HUES48 (cell line): ENCODE measurements at regions not wholly inside any gene's neighbourhood (a gene's known extent, or its start where the extent isn't known, plus 50 kb on each side); places are given as distances from the start of the nearest gene placed in this dataset.
A peak's percentile ranks its signal among the peaks of the same experiment; 100 is the strongest.
"Not testable (repeated sequence)": the region's sequence is repeated elsewhere in the genome, so short reads cannot be mapped to it uniquely, and the experiment has no call there.

Experiments
- H3K27ac ChIP-seq: one replicate; pipeline ENCODE4 v1.7.0; 2013; ENCODE audit warnings: low read depth, low read length, inconsistent platforms
- H3K27me3 ChIP-seq: 2 replicates; pipeline ENCODE4 v1.6.1; 2013; ENCODE audit warnings: mild to moderate bottlenecking, low read length; ENCODE audit not compliant: control insufficient read depth, insufficient read depth
- H3K36me3 ChIP-seq: 2 replicates; pipeline ENCODE4 v1.6.1; 2013; ENCODE audit warnings: low read length; ENCODE audit not compliant: control insufficient read depth, insufficient read depth
- H3K4me1 ChIP-seq: 2 replicates; pipeline ENCODE4 v1.6.1; 2013; ENCODE audit warnings: mild to moderate bottlenecking, low read length; ENCODE audit not compliant: control insufficient read depth, insufficient read depth
- H3K4me3 ChIP-seq: 2 replicates; pipeline ENCODE4 v1.5.1; 2013; ENCODE audit warnings: mild to moderate bottlenecking, low read depth, low read length
- H3K9ac ChIP-seq: 2 replicates; pipeline ENCODE4 v1.6.1; 2013; ENCODE audit warnings: mild to moderate bottlenecking, low read depth, low read length, moderate library complexity
- H3K9me3 ChIP-seq: 2 replicates; pipeline ENCODE4 v1.6.1; 2013; ENCODE audit warnings: low read length; ENCODE audit not compliant: control insufficient read depth, insufficient read depth

DNA sequence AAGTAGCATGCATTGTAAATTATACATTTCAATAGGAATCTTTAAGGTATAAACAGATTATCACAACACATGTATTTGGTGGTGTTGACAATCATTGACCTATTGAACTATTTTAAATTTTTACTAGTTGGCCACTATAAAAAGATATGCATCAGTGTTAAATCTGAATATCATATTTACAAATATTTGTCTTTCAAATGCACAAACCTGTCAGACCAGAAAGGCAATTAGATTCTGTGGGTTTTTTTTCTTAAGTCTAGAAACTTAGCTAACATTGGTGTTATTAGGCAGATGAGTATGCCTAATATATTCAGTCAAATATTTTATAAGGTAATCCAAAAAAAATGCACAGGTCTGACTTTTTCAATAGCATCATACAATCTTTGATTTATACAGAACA lies 241.4 kb upstream of the DGKB start:
- no peak overlapping the region for H3K4me3 ChIP-seq
- no peak overlapping the region for H3K27ac ChIP-seq
- no peaks in the 10 kb centered on the region for H3K36me3 ChIP-seq
- no peak overlapping the region for H3K9ac ChIP-seq
- peaks cover 5% of the 10 kb centered on the region; the same call in 1 of the 2 replicates for H3K9me3 ChIP-seq
- 0 out of 2 replicates have a peak, but pooled peaks cover 2% of the 10 kb centered on the region for H3K4me1 ChIP-seq
- no peaks in the 10 kb centered on the region for H3K27me3 ChIP-seq

DNA sequence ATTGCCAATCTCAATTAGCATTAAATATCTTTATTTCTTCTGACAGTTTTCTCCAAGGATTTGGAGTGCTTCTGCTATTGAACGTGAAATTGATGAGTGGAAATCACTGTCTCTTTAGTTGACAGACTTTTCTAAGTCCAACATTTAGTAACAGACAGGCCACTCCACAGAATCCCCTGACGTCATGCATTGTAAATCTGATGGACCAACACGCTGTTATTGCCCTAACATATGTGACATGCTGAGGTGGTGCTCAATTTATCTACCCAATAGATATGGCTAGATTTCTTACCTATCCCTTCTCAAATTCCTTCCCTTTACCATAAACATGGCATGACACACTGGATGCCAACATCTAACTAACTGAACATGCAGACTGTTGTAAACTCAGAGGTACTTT lies 240.6 kb upstream of the DGKB start:
- Histone ChIP-seq H3K36me3 (no peaks in the 10 kb centered on the region), H3K9me3 (peaks cover 5% of the 10 kb centered on the region; the same call in 1 of the 2 replicates), H3K9ac (no peak overlapping the region), H3K27ac (no peak overlapping the region), H3K27me3 (no peaks in the 10 kb centered on the region), H3K4me3 (no peak overlapping the region), H3K4me1 (0 out of 2 replicates have a peak, but pooled peaks cover 2% of the 10 kb centered on the region)

DNA sequence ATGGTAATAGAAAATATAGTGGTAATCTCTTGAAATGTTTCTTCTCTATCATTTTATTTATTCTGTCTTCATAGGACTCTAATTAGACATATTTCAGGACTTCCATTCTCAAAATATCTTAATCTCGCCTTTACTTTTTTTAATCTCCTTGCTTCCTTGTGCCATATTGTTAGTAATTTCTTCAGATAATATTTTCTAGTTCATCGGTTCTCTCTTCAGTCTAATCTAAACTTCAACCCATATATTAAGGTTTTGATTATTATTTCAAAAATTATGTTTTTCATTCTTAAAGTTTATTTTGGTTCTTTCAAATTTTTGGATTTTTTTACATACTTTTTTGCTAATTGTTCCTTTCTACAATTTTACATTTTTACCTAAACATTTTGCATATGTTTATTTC lies 237.9 kb upstream of the DGKB start:
- Histone ChIP-seq H3K27me3 (no peaks in the 10 kb centered on the region), H3K36me3 (no peaks in the 10 kb centered on the region), H3K9me3 (no peaks in the 10 kb centered on the region), H3K4me1 (0 out of 2 replicates have a peak, but pooled peaks cover 2% of the 10 kb centered on the region), H3K27ac (no peak overlapping the region), H3K4me3 (no peak overlapping the region), H3K9ac (no peak overlapping the region)

DNA sequence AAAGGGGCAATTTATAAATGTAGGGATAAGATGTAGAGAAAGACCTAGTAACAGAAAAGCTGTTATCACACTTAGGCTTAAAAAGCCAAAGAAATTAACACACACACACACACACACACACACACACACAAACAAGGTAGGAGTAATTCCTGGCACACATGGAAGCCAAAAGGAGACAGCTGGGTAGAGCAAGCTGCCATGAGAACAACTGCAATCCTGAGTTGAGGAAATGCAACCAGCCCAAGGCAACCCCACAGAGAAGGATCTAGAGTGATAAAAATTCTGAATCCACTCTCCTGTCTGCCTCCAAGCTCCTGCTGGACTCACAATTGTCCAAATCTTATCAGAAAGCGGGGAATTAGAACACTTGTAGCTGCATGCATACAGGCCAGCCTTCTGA lies 229.1 kb upstream of the DGKB start:
- H3K27ac ChIP-seq = no peak overlapping the region
- H3K9me3 ChIP-seq = no peaks in the 10 kb centered on the region
- H3K9ac ChIP-seq = no peak overlapping the region
- no peak overlapping the region for H3K4me3 ChIP-seq
- H3K4me1 ChIP-seq = no peaks in the 10 kb centered on the region
- H3K36me3 ChIP-seq = no peaks in the 10 kb centered on the region
- H3K27me3 ChIP-seq = no peaks in the 10 kb centered on the region

DNA sequence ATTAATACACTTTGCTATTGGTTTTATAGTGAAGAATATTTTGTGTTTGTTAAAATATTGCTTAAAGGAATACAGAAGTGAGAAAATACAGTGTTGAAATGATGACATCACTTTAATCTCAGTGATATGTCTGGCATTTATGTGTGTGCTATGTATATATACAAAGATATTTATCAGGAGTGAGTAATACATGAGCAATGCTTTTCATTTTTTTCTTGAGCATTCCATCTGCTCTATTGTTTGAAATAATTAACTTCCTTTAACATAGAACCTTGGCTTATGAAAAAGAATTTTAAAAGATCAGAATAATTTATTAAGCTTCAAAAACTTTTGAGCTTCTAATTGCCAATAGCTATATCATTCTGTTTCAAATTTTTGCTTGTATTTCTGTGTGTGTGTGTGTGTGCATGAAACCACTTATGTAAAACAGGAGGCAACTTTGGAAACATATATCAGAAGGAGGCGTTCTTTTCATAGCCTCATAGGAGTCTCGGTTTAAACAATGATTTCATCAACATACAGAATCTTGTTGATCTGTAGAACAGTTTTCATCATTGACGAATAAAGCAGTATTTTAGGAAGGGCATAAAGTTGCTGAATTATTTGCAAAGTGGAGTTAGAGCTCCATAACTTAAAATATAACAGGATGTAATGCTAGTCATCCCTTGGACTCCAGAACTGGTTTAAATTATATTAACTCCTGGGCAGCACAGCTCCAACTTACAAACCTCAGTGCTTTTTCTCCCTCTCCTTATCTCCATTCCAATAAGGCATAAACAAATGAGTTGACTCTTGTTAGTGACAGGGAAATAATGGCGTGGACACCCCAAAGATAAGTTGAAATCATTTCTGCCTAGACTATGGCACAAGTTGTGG lies 228.4 kb upstream of the DGKB start:
- Histone ChIP-seq H3K9ac (no peak overlapping the region), H3K27ac (no peak overlapping the region), H3K4me1 (no peaks in the 10 kb centered on the region), H3K27me3 (no peaks in the 10 kb centered on the region), H3K9me3 (no peaks in the 10 kb centered on the region), H3K4me3 (no peak overlapping the region), H3K36me3 (no peaks in the 10 kb centered on the region)

DNA sequence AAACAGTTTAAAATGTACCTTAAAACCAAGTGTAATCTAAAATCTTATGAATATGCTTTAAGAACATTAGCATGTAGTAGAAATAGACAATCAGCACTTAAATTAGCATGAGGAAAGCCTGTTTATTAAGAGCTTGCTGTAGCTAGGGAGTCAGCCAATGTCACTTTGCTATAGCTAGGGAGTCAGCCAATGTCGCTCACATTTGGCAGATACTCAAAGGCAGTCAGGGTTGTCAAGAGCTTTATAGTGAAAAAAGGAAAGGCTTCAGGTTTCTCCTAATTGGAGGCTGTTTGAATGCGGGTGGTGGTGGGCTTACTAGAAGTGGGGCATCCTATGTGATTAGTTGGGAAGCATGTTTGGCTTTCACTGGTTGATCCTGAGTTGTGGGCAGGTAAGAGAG lies 226.2 kb upstream of the DGKB start:
- Histone ChIP-seq H3K9me3 (no peaks in the 10 kb centered on the region), H3K36me3 (no peaks in the 10 kb centered on the region), H3K4me1 (no peaks in the 10 kb centered on the region), H3K9ac (no peak overlapping the region), H3K4me3 (no peak overlapping the region), H3K27me3 (no peaks in the 10 kb centered on the region), H3K27ac (no peak overlapping the region)

DNA sequence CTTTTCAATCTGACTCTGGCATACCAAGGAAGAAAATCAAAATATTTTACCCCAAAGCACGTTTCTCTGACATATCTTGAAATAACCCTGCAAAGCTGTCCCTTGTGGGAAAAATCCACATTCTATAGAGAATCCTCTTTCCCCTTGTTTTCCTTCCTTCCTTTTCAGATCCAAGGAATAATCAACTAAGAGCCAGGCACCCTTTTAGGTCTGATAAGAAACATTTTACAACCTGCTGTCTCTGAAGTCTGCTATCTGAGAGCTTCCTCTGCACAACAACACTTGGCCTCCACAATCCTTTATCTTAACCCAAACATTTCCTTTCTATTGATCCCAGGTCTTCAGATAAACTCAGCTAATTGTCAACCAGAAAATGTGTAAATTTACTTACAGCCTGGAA lies 224.1 kb upstream of the DGKB start:
- H3K9me3 ChIP-seq, H3K36me3 ChIP-seq, H3K9ac ChIP-seq, H3K4me3 ChIP-seq, H3K27me3 ChIP-seq, H3K4me1 ChIP-seq: not testable (repeated sequence)
- peak overlapping the region; percentile 67 for H3K27ac ChIP-seq

DNA sequence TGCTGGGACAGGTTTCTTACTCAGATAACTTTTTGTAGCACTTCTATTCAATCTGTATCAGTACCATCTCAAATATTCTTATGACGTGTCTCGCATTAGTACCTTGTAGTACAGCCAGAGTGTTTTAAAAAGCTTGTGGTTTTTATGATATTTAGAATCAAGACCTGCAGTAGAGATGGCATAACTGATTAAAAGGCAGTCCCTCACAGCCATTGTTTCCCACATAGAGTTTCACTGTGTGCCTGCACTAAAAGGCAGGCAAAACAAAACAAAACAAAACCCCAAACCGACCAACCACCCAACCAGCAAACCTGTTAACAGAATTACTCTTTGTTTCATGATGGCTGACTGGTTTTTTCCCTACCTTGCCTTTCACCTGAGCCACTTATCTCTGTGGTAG lies 221.3 kb upstream of the DGKB start:
- no peak overlapping the region for H3K9ac ChIP-seq
- no peak overlapping the region for H3K27ac ChIP-seq
- H3K4me1 ChIP-seq = no peaks in the 10 kb centered on the region
- no peaks in the 10 kb centered on the region for H3K27me3 ChIP-seq
- H3K9me3 ChIP-seq = no peaks in the 10 kb centered on the region
- no peaks in the 10 kb centered on the region for H3K36me3 ChIP-seq
- H3K4me3 ChIP-seq = no peak overlapping the region

DNA sequence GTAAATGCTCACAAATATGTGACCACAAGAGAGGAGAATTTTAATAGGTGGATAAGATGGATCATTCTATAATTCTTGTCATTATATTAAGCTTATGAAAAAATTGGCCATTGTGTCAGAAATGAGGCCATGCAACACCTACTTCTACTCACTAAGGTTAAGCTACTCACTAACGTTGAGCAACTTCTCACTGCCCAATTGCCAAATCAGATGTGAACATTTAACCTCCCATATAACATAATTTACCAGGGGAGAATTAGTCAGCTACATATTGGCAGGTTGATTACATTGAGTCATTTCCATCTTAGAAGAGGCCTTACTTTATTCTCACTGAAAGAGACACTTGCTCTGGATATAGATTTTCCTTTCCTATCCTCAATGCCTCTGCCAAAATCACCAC lies 211.2 kb upstream of the DGKB start:
- Histone ChIP-seq H3K9me3 (no peaks in the 10 kb centered on the region), H3K27me3 (no peaks in the 10 kb centered on the region), H3K9ac (no peak overlapping the region), H3K4me3 (no peak overlapping the region), H3K36me3 (no peaks in the 10 kb centered on the region), H3K4me1 (no peaks in the 10 kb centered on the region; the same call in 1 of the 2 replicates), H3K27ac (no peak overlapping the region)

DNA sequence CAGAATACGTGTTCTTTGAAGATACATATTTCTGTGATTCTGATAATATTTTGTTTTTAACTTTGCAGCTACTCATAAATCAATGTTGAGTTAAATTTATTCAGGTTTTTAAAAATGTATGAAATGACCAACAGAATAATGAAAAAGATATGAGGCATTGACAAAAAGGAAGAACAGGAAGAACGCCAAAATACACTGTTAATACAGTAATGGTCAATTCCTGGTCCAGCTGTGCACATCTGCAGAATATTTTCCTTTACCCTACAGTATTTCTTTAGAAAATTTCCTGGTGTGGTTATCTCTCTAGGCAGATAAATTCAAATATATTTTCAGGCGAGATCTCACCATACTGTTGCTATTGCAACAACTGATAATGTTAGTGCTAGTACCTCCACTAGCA lies 203.2 kb upstream of the DGKB start:
- Histone ChIP-seq H3K27ac (no peak overlapping the region), H3K4me1 (no peaks in the 10 kb centered on the region), H3K27me3 (no peaks in the 10 kb centered on the region), H3K4me3 (no peak overlapping the region), H3K36me3 (no peaks in the 10 kb centered on the region), H3K9ac (no peak overlapping the region), H3K9me3 (no peaks in the 10 kb centered on the region)

DNA sequence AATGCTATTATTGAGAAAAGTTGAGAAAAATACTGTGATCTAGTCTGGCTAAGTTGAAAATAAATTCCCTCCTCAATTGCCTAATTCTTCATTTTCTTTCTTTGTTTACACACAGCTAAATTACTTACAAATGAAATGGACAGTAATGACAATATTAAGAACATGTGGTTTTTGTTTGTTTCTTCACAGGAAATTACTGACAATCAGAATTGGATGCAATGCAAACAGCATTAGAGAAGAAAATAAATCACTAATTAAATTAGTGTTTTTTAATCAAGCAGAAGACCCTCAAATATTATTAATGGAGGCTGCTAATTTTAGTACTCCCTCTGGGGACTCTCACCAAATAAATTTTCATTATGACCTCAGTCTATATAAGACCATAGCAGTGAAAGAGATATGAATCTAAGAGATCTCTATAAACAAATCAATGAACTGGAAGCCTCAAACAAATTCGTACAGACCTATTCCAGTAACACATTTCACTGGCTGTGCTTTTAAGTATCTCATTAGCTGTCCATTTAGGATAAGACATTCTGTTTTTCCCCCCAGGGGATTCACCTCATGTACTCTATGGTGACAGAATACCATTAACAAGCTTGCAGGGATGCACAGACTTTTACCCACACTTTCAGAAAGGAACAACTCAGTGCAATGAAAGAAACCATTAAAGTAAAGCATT lies 202.0 kb upstream of the DGKB start:
- no peaks in the 10 kb centered on the region for H3K4me1 ChIP-seq
- no peak overlapping the region for H3K27ac ChIP-seq

More for the DNA sequence above, 202.0 kb upstream of the DGKB start:
- H3K9me3 ChIP-seq = no peaks in the 10 kb centered on the region
- H3K36me3 ChIP-seq = no peaks in the 10 kb centered on the region
- no peak overlapping the region for H3K9ac ChIP-seq
- H3K27me3 ChIP-seq = no peaks in the 10 kb centered on the region
- no peak overlapping the region for H3K4me3 ChIP-seq
